DND-41 (cell line): ENCODE measurements at regions not wholly inside any gene's neighbourhood (a gene's known extent, or its start where the extent isn't known, plus 50 kb on each side); places are given as distances from the start of the nearest gene placed in this dataset.

Experiments used
- EZH2 ChIP-seq: IDR thresholded peaks from 3 replicates; pipeline ENCODE4 v1.6.1; 2012; ENCODE audit warnings: borderline replicate concordance, low read depth, mild to moderate bottlenecking, moderate library complexity, low read length, inconsistent platforms; ENCODE audit not compliant: severe bottlenecking
- TF ChIP-seq, protein P1 (sequence below): IDR thresholded peaks from 2 replicates; pipeline ENCODE4 v1.5.1; 2012; ENCODE audit warnings: borderline replicate concordance, low read length, moderate library complexity, mild to moderate bottlenecking; ENCODE audit not compliant: poor library complexity, severe bottlenecking; ENCODE audit errors: extremely low read depth

GRCh38 chr10:108427146-108427545 lies 1262.6 kb upstream of the SORCS1 start:
- TF ChIP-seq, protein P1, sequence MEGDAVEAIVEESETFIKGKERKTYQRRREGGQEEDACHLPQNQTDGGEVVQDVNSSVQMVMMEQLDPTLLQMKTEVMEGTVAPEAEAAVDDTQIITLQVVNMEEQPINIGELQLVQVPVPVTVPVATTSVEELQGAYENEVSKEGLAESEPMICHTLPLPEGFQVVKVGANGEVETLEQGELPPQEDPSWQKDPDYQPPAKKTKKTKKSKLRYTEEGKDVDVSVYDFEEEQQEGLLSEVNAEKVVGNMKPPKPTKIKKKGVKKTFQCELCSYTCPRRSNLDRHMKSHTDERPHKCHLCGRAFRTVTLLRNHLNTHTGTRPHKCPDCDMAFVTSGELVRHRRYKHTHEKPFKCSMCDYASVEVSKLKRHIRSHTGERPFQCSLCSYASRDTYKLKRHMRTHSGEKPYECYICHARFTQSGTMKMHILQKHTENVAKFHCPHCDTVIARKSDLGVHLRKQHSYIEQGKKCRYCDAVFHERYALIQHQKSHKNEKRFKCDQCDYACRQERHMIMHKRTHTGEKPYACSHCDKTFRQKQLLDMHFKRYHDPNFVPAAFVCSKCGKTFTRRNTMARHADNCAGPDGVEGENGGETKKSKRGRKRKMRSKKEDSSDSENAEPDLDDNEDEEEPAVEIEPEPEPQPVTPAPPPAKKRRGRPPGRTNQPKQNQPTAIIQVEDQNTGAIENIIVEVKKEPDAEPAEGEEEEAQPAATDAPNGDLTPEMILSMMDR, result no peak
- no peak for TF ChIP-seq EZH2
